ENCODE measurements at regions not wholly inside any gene's neighbourhood (a gene's known extent, or its start where the extent isn't known, plus 50 kb on each side); places are given as distances from the start of the nearest gene placed in this dataset.

DNA sequence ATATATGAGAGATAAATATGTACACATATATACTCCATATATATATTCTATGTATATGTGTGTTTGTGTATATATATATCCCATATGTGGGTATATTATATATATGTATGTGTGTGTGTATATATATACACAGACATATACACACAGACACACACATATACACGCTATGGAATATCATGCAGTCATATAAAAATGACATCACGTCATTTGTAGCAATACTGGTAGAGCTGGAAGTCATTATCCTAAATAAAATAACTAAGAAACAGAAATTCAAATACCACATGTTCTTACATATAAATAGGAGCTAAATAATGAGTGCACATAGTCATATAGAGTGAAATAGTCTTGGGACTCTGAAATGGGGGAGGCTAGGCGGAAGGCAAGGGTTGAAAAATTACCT is 1000.2 kb downstream of the LRFN5 start:
- H3K4me1 ChIP-seq (ENCODE audit: control insufficient read depth in 2 of 2, insufficient read depth in 2 of 2, low read length in 2 of 2): no peaks in the 10 kb centered on the region
- TF ChIP-seq EZH2 (IDR thresholded peaks at IDR 0.05; ENCODE audit: borderline replicate concordance, insufficient read depth, low read depth, low read length, poor library complexity, severe bottlenecking) (no peak), CTCF (IDR thresholded peaks at IDR 0.05) (no peak)
- Mint-ChIP-seq H3K9me3 (ENCODE audit: insufficient read depth) (peaks cover 2% of the 10 kb centered on the region), H3K4me1 (no peaks in the 10 kb centered on the region), H3K4me3 (no peak overlapping the region), H3K27ac (no peak overlapping the region), H3K27me3 (no peaks in the 10 kb centered on the region)
- H3K36me3 ChIP-seq (replicated peaks in 1 of 2; ENCODE audit: control extremely low read depth in 1 of 2, control insufficient read depth in 1 of 2, extremely low read depth in 1 of 2, insufficient read depth in 2 of 2, low read length in 1 of 2): no peaks in the 10 kb centered on the region
- no peak overlapping the region for H3K4me2 ChIP-seq (replicated peaks; ENCODE audit: low read depth, low read length, poor library complexity, severe bottlenecking)
- peaks cover 0 to 2% (median 0%) of the 10 kb centered on the region in 3 donors for H3K9me3 ChIP-seq (ENCODE audit: control extremely low read depth in 1 of 3, control insufficient read depth in 2 of 3, insufficient read depth in 1 of 3, low read length in 2 of 3)
- no peaks in the 10 kb centered on the region for H3K27me3 ChIP-seq (replicated peaks in 1 of 4; ENCODE audit: control extremely low read depth in 1 of 4, control insufficient read depth in 3 of 4, insufficient read depth in 4 of 4, low read length in 3 of 4)
- intact Hi-C loops (cut with micrococcal nuclease): no loop called here
- no peak overlapping the region for H2AFZ ChIP-seq (ENCODE audit: insufficient read depth, low read depth, low read length, poor library complexity, severe bottlenecking)
- no peak overlapping the region for H3K27ac ChIP-seq (ENCODE audit: low read length in 2 of 2)
- WGBS (ENCODE audit: insufficient coverage): no CpG with 5 or more reads among the region's 3 CpGs
- H3K79me2 ChIP-seq (ENCODE audit: control insufficient read depth, insufficient read depth, low read length): no peaks in the 10 kb centered on the region
- DNase-seq (no peak), ATAC-seq (ENCODE audit: low read depth) (no peak)
- no peak overlapping the region for H3K9ac ChIP-seq (ENCODE audit: low read length)
- no peaks in the 10 kb centered on the region for H4K20me1 ChIP-seq (ENCODE audit: control insufficient read depth, insufficient read depth, low read length, poor library complexity, severe bottlenecking)
- H3K4me3 ChIP-seq (ENCODE audit: control extremely low read depth in 1 of 5, extremely low read depth in 1 of 5, insufficient read depth in 1 of 5, low read depth in 2 of 5, low read length in 4 of 5): no peak overlapping the region
- CTCF ChIA-PET: interaction anchor here (0.7 kb wide), 1 partner anchor 106 kb away, joined by 3 read pairs; no protein-coding TSS in a partner anchor
- POLR2A ChIA-PET: no interaction called here

DNA sequence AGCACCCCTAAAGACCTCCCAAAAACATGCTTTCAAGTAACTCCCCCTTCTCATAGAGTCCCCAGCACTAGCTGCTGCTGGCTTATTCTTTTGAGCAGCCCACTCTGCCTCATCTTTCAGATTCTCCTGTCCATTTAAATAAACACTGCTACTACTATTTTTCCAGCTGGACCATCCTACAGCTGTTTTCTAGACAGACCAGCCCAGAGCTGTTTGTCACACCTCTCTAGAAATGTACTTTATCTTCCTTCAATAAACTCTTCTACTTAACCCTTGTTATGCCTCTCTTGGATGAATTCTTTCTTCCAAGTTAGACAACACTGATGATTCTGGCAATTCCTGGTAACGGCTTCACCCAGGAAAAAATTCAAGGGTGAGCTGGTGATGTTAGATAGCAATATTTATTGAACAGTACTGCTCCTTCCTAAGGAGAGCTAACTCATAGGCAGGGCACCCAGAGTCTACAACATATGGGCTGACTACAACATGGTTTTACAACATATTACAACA is 995.7 kb downstream of the LRFN5 start:
- intact Hi-C loops (cut with micrococcal nuclease): no loop called here
- Mint-ChIP-seq H3K27ac (no peak overlapping the region), H3K4me3 (no peak overlapping the region), H3K27me3 (no peaks in the 10 kb centered on the region), H3K4me1 (no peaks in the 10 kb centered on the region), H3K9me3 (ENCODE audit: insufficient read depth) (peaks cover 2% of the 10 kb centered on the region)
- ChIA-PET CTCF (interaction anchor here (1.3 kb wide), 1 partner anchor 11 kb away, joined by 5 read pairs; no protein-coding TSS in a partner anchor), POLR2A (no interaction called here)
- no peaks in the 10 kb centered on the region for H3K27me3 ChIP-seq (replicated peaks in 1 of 4; ENCODE audit: control extremely low read depth in 1 of 4, control insufficient read depth in 3 of 4, insufficient read depth in 4 of 4, low read length in 3 of 4)
- peaks cover 0 to 2% (median 0%) of the 10 kb centered on the region in 3 donors for H3K9me3 ChIP-seq (ENCODE audit: control extremely low read depth in 1 of 3, control insufficient read depth in 2 of 3, insufficient read depth in 1 of 3, low read length in 2 of 3)
- H3K79me2 ChIP-seq (ENCODE audit: control insufficient read depth, insufficient read depth, low read length): no peaks in the 10 kb centered on the region
- no CpG with 5 or more reads among the region's 1 CpG for WGBS (ENCODE audit: insufficient coverage)
- H2AFZ ChIP-seq (ENCODE audit: insufficient read depth, low read depth, low read length, poor library complexity, severe bottlenecking): no peak overlapping the region
- no peak overlapping the region for H3K4me3 ChIP-seq (ENCODE audit: control extremely low read depth in 1 of 5, extremely low read depth in 1 of 5, insufficient read depth in 1 of 5, low read depth in 2 of 5, low read length in 4 of 5)
- TF ChIP-seq EZH2 (IDR thresholded peaks at IDR 0.05; ENCODE audit: borderline replicate concordance, insufficient read depth, low read depth, low read length, poor library complexity, severe bottlenecking): no peak
- no peak for TF ChIP-seq CTCF (IDR thresholded peaks at IDR 0.05)
- DNase-seq (no peak), ATAC-seq (ENCODE audit: low read depth) (no peak)
- no peaks in the 10 kb centered on the region for H3K4me1 ChIP-seq (ENCODE audit: control insufficient read depth in 2 of 2, insufficient read depth in 2 of 2, low read length in 2 of 2)
- no peaks in the 10 kb centered on the region for H3K36me3 ChIP-seq (replicated peaks in 1 of 2; ENCODE audit: control extremely low read depth in 1 of 2, control insufficient read depth in 1 of 2, extremely low read depth in 1 of 2, insufficient read depth in 2 of 2, low read length in 1 of 2)
- H3K27ac ChIP-seq (ENCODE audit: low read length in 2 of 2): no peak overlapping the region
- H4K20me1 ChIP-seq (ENCODE audit: control insufficient read depth, insufficient read depth, low read length, poor library complexity, severe bottlenecking): no peaks in the 10 kb centered on the region
- H3K9ac ChIP-seq (ENCODE audit: low read length): no peak overlapping the region
- H3K4me2 ChIP-seq (replicated peaks; ENCODE audit: low read depth, low read length, poor library complexity, severe bottlenecking): no peak overlapping the region

All from B cell (primary cell).